GM19467 (cell line): ENCODE measurements at regions not wholly inside any gene's neighbourhood (a gene's known extent, or its start where the extent isn't known, plus 50 kb on each side); places are given as distances from the start of the nearest gene placed in this dataset.
"Not testable (repeated sequence)": the region's sequence is repeated elsewhere in the genome, so short reads cannot be mapped to it uniquely, and the experiment has no call there.

ENCODE experiments used
- ATAC-seq: cut with Tn5 transposase; IDR thresholded peaks from one replicate; pipeline ENCODE4 v1.9.1; 2021; ENCODE audit warnings: mild to moderate bottlenecking, moderate library complexity; ENCODE audit not compliant: unreplicated experiment

- ATAC-seq: no peak
These were observed 230.5 kb downstream of the ATPSCKMT start for GRCh38 chr5:10019236-10019635.

- ATAC-seq: no peak
These were observed 231.3 kb downstream of the ATPSCKMT start for GRCh38 chr5:10018201-10019069.

GRCh38 chr5:10017786-10018185 is 231.9 kb downstream of the ATPSCKMT start:
- no peak for ATAC-seq

GRCh38 chr5:10016559-10016958 is 233.1 kb downstream of the ATPSCKMT start:
- ATAC-seq: not testable (repeated sequence)

- not testable (repeated sequence) for ATAC-seq
These were observed 234.0 kb downstream of the ATPSCKMT start for GRCh38 chr5:10015681-10016080.

- no peak for ATAC-seq
These were observed 239.9 kb downstream of the ATPSCKMT start for GRCh38 chr5:10009802-10010201.

- no peak for ATAC-seq
These were observed 262.6 kb downstream of the ATPSCKMT start for GRCh38 chr5:9987101-9987500.

GRCh38 chr5:9977070-9977469 is 272.6 kb downstream of the ATPSCKMT start:
- no peak for ATAC-seq

GRCh38 chr5:9976621-9977020 is 273.1 kb downstream of the ATPSCKMT start:
- ATAC-seq: no peak

- ATAC-seq: no peak
These were observed 277.6 kb downstream of the ATPSCKMT start for GRCh38 chr5:9972059-9972458.

- no peak for ATAC-seq
These were observed 278.4 kb downstream of the ATPSCKMT start for GRCh38 chr5:9971301-9971700.

GRCh38 chr5:9958914-9959313 is 290.8 kb downstream of the ATPSCKMT start:
- no peak for ATAC-seq

- ATAC-seq: no peak
These were observed 292.5 kb downstream of the ATPSCKMT start for GRCh38 chr5:9957214-9957613.

- ATAC-seq: no peak
These were observed 293.0 kb downstream of the ATPSCKMT start for GRCh38 chr5:9956725-9957124.

GRCh38 chr5:9955586-9955985 is 294.1 kb downstream of the ATPSCKMT start:
- ATAC-seq: no peak

GRCh38 chr5:9954869-9955268 is 294.8 kb downstream of the ATPSCKMT start:
- no peak for ATAC-seq

- ATAC-seq: no peak
These were observed 296.0 kb downstream of the ATPSCKMT start for GRCh38 chr5:9953691-9954090.

- ATAC-seq: no peak
These were observed 297.7 kb downstream of the ATPSCKMT start for GRCh38 chr5:9951865-9952516.

GRCh38 chr5:9947944-9948343 is 301.7 kb downstream of the ATPSCKMT start:
- no peak for ATAC-seq

GRCh38 chr5:9947225-9947714 is 302.4 kb downstream of the ATPSCKMT start:
- peak; percentile 53 for ATAC-seq

GRCh38 chr5:9932770-9933169 is 302.6 kb upstream of the TAS2R1 start:
- ATAC-seq: no peak

- no peak for ATAC-seq
These were observed 300.0 kb upstream of the TAS2R1 start for GRCh38 chr5:9930156-9930555.
